WTC11 (cell line): ENCODE measurements at regions not wholly inside any gene's neighbourhood (a gene's known extent, or its start where the extent isn't known, plus 50 kb on each side); places are given as distances from the start of the nearest gene placed in this dataset.

Source experiments
- AFF4 ChIP-seq: sonication (generic); formaldehyde crosslinking; IDR thresholded peaks from 2 replicates; pipeline ENCODE4 v1.8.1; 2023; ENCODE audit warnings: mild to moderate bottlenecking, missing genetic modification reagents, borderline replicate concordance
- CTCF ChIP-seq: fragments of 200-600 bp; IDR thresholded peaks from 2 replicates; pipeline ENCODE4 v1.8.0; 2022; ENCODE audit warnings: antibody characterized with exemption
- E2F4 ChIP-seq: sonication (generic); formaldehyde crosslinking; IDR thresholded peaks from 2 replicates; pipeline ENCODE4 v1.8.1; 2022; ENCODE audit warnings: low read depth, mild to moderate bottlenecking, moderate library complexity, missing genetic modification reagents, borderline replicate concordance
- NR1H2 ChIP-seq: sonication (generic); formaldehyde crosslinking; IDR thresholded peaks from 2 replicates; pipeline ENCODE4 v1.9.0; 2021; ENCODE audit warnings: mild to moderate bottlenecking, moderate library complexity, missing genetic modification reagents
- TEAD1 ChIP-seq: sonication (generic); formaldehyde crosslinking; IDR thresholded peaks from 2 replicates; pipeline ENCODE4 v1.8.0; 2022; ENCODE audit warnings: mild to moderate bottlenecking, missing genetic modification reagents
- TEAD4 ChIP-seq: sonication (generic); formaldehyde crosslinking; IDR thresholded peaks from 2 replicates; pipeline ENCODE4 v1.8.0; 2022; ENCODE audit warnings: mild to moderate bottlenecking, missing genetic modification reagents
- TF ChIP-seq, protein P1 (sequence below): sonication (generic); formaldehyde crosslinking; IDR thresholded peaks from 2 replicates; pipeline ENCODE4 v1.8.1; 2023; ENCODE audit warnings: mild to moderate bottlenecking, missing genetic modification reagents
- TF ChIP-seq, protein P2 (sequence below): sonication (generic); formaldehyde crosslinking; IDR thresholded peaks from 2 replicates; pipeline ENCODE4 v1.8.1; 2022; ENCODE audit warnings: low read depth, missing genetic modification reagents, borderline replicate concordance
- TF ChIP-seq, protein P3 (sequence below): sonication (generic); formaldehyde crosslinking; conservative IDR thresholded peaks from 2 replicates; pipeline ENCODE4 v1.8.1; 2022; ENCODE audit warnings: mild to moderate bottlenecking, missing genetic modification reagents

- TF ChIP-seq, protein P1, sequence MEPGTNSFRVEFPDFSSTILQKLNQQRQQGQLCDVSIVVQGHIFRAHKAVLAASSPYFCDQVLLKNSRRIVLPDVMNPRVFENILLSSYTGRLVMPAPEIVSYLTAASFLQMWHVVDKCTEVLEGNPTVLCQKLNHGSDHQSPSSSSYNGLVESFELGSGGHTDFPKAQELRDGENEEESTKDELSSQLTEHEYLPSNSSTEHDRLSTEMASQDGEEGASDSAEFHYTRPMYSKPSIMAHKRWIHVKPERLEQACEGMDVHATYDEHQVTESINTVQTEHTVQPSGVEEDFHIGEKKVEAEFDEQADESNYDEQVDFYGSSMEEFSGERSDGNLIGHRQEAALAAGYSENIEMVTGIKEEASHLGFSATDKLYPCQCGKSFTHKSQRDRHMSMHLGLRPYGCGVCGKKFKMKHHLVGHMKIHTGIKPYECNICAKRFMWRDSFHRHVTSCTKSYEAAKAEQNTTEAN (CRISPR knock-in tag): no peak
- TF ChIP-seq AFF4 (CRISPR knock-in tag) (no peak), CTCF (no peak), NR1H2 (no peak), E2F4 (CRISPR knock-in tag) (no peak), TEAD1 (CRISPR knock-in tag) (no peak), TEAD4 (CRISPR knock-in tag) (no peak)
- TF ChIP-seq, protein P2, sequence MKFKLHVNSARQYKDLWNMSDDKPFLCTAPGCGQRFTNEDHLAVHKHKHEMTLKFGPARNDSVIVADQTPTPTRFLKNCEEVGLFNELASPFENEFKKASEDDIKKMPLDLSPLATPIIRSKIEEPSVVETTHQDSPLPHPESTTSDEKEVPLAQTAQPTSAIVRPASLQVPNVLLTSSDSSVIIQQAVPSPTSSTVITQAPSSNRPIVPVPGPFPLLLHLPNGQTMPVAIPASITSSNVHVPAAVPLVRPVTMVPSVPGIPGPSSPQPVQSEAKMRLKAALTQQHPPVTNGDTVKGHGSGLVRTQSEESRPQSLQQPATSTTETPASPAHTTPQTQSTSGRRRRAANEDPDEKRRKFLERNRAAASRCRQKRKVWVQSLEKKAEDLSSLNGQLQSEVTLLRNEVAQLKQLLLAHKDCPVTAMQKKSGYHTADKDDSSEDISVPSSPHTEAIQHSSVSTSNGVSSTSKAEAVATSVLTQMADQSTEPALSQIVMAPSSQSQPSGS (CRISPR knock-in tag): no peak
- TF ChIP-seq, protein P3, sequence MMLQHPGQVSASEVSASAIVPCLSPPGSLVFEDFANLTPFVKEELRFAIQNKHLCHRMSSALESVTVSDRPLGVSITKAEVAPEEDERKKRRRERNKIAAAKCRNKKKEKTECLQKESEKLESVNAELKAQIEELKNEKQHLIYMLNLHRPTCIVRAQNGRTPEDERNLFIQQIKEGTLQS: no peak
Observed at GRCh38 chr16:54815177-54815576, 115.5 kb upstream of the IRX5 start.
